ENCODE measurements at regions not wholly inside any gene's neighbourhood (a gene's known extent, or its start where the extent isn't known, plus 50 kb on each side); places are given as distances from the start of the nearest gene placed in this dataset.

- no peaks in the 10 kb centered on the region for H3K36me3 ChIP-seq (ENCODE audit: control insufficient read depth in 3 of 3, insufficient read depth in 2 of 3, low read depth in 1 of 3, low read length in 3 of 3)
- 87 to 97% (median 93%) methylated on average over 4 of the region's 4 CpGs for WGBS, 3 donors
- H3K4me1 ChIP-seq (ENCODE audit: control insufficient read depth in 3 of 3, insufficient read depth in 2 of 3, low read depth in 1 of 3, low read length in 2 of 3) = no peaks in the 10 kb centered on the region
- H3K9me3 ChIP-seq (ENCODE audit: control insufficient read depth in 2 of 2, insufficient read depth in 1 of 2, low read depth in 1 of 2, low read length in 1 of 2) = no peaks in the 10 kb centered on the region
- no peak overlapping the region for H3K27ac ChIP-seq (ENCODE audit: low read depth in 1 of 3, low read length in 2 of 3)
- DNase-seq (no peak), FAIRE-seq (no peak)
- H3K4me3 ChIP-seq (ENCODE audit: low read depth in 1 of 3, low read length in 3 of 3) = no peak overlapping the region
- no peaks in the 10 kb centered on the region for H3K27me3 ChIP-seq (ENCODE audit: control insufficient read depth in 3 of 3, insufficient read depth in 3 of 3, low read length in 3 of 3)
These were observed 487.2 kb upstream of the RASGRP1 start for GRCh38 chr15:39051626-39052322.

GRCh38 chr15:39052323-39052705, 487.7 kb upstream of the RASGRP1 start:
- Histone ChIP-seq H3K9me3 (ENCODE audit: control insufficient read depth in 2 of 2, insufficient read depth in 1 of 2, low read depth in 1 of 2, low read length in 1 of 2) (no peaks in the 10 kb centered on the region), H3K36me3 (ENCODE audit: control insufficient read depth in 3 of 3, insufficient read depth in 2 of 3, low read depth in 1 of 3, low read length in 3 of 3) (no peaks in the 10 kb centered on the region), H3K4me3 (ENCODE audit: low read depth in 1 of 3, low read length in 3 of 3) (no peak overlapping the region), H3K27me3 (ENCODE audit: control insufficient read depth in 3 of 3, insufficient read depth in 3 of 3, low read length in 3 of 3) (no peaks in the 10 kb centered on the region), H3K27ac (ENCODE audit: low read depth in 1 of 3, low read length in 2 of 3) (no peak overlapping the region), H3K4me1 (ENCODE audit: control insufficient read depth in 3 of 3, insufficient read depth in 2 of 3, low read depth in 1 of 3, low read length in 2 of 3) (no peaks in the 10 kb centered on the region)
- no peak for FAIRE-seq
- DNase-seq = no peak

GRCh38 chr15:39053480-39053879, 488.9 kb upstream of the RASGRP1 start:
- Histone ChIP-seq H3K27me3 (ENCODE audit: control insufficient read depth in 3 of 3, insufficient read depth in 3 of 3, low read length in 3 of 3) (no peaks in the 10 kb centered on the region), H3K27ac (ENCODE audit: low read depth in 1 of 3, low read length in 2 of 3) (no peak overlapping the region), H3K4me3 (ENCODE audit: low read depth in 1 of 3, low read length in 3 of 3) (no peak overlapping the region), H3K4me1 (ENCODE audit: control insufficient read depth in 3 of 3, insufficient read depth in 2 of 3, low read depth in 1 of 3, low read length in 2 of 3) (no peaks in the 10 kb centered on the region), H3K9me3 (ENCODE audit: control insufficient read depth in 2 of 2, insufficient read depth in 1 of 2, low read depth in 1 of 2, low read length in 1 of 2) (no peaks in the 10 kb centered on the region), H3K36me3 (ENCODE audit: control insufficient read depth in 3 of 3, insufficient read depth in 2 of 3, low read depth in 1 of 3, low read length in 3 of 3) (no peaks in the 10 kb centered on the region)
- DNase-seq = no peak
- FAIRE-seq = no peak

- Histone ChIP-seq H3K9me3 (ENCODE audit: control insufficient read depth in 2 of 2, insufficient read depth in 1 of 2, low read depth in 1 of 2, low read length in 1 of 2) (no peaks in the 10 kb centered on the region), H3K4me1 (ENCODE audit: control insufficient read depth in 3 of 3, insufficient read depth in 2 of 3, low read depth in 1 of 3, low read length in 2 of 3) (no peaks in the 10 kb centered on the region), H3K36me3 (ENCODE audit: control insufficient read depth in 3 of 3, insufficient read depth in 2 of 3, low read depth in 1 of 3, low read length in 3 of 3) (no peaks in the 10 kb centered on the region), H3K27me3 (ENCODE audit: control insufficient read depth in 3 of 3, insufficient read depth in 3 of 3, low read length in 3 of 3) (no peaks in the 10 kb centered on the region), H3K4me3 (ENCODE audit: low read depth in 1 of 3, low read length in 3 of 3) (no peak overlapping the region), H3K27ac (ENCODE audit: low read depth in 1 of 3, low read length in 2 of 3) (no peak overlapping the region)
- whole genome bisulfite sequencing, 3 donors = 71 to 74% (median 72%) methylated on average over 5 of the region's 5 CpGs
- no peak for DNase-seq
- FAIRE-seq = no peak
These were observed 489.6 kb upstream of the RASGRP1 start for GRCh38 chr15:39054128-39054732.

- DNase-seq (no peak), FAIRE-seq (no peak)
- Histone ChIP-seq H3K36me3 (ENCODE audit: control insufficient read depth in 3 of 3, insufficient read depth in 2 of 3, low read depth in 1 of 3, low read length in 3 of 3) (no peaks in the 10 kb centered on the region), H3K4me1 (ENCODE audit: control insufficient read depth in 3 of 3, insufficient read depth in 2 of 3, low read depth in 1 of 3, low read length in 2 of 3) (no peaks in the 10 kb centered on the region), H3K27ac (ENCODE audit: low read depth in 1 of 3, low read length in 2 of 3) (no peak overlapping the region), H3K4me3 (ENCODE audit: low read depth in 1 of 3, low read length in 3 of 3) (no peak overlapping the region), H3K9me3 (ENCODE audit: control insufficient read depth in 2 of 2, insufficient read depth in 1 of 2, low read depth in 1 of 2, low read length in 1 of 2) (no peaks in the 10 kb centered on the region), H3K27me3 (ENCODE audit: control insufficient read depth in 3 of 3, insufficient read depth in 3 of 3, low read length in 3 of 3) (no peaks in the 10 kb centered on the region)
- WGBS, 3 donors = 83 to 100% (median 93%) methylated on average over 1 of the region's 1 CpG
These were observed 491.7 kb upstream of the RASGRP1 start for GRCh38 chr15:39056357-39056756.

- Histone ChIP-seq H3K27me3 (ENCODE audit: control insufficient read depth in 3 of 3, insufficient read depth in 3 of 3, low read length in 3 of 3) (no peaks in the 10 kb centered on the region), H3K9me3 (ENCODE audit: control insufficient read depth in 2 of 2, insufficient read depth in 1 of 2, low read depth in 1 of 2, low read length in 1 of 2) (no peaks in the 10 kb centered on the region), H3K36me3 (ENCODE audit: control insufficient read depth in 3 of 3, insufficient read depth in 2 of 3, low read depth in 1 of 3, low read length in 3 of 3) (no peaks in the 10 kb centered on the region), H3K27ac (ENCODE audit: low read depth in 1 of 3, low read length in 2 of 3) (no peak overlapping the region), H3K4me3 (ENCODE audit: low read depth in 1 of 3, low read length in 3 of 3) (no peak overlapping the region), H3K4me1 (ENCODE audit: control insufficient read depth in 3 of 3, insufficient read depth in 2 of 3, low read depth in 1 of 3, low read length in 2 of 3) (no peaks in the 10 kb centered on the region)
- DNase-seq (no peak), FAIRE-seq (no peak)
- 82 to 87% (median 87%) methylated on average over 6 of the region's 6 CpGs for WGBS, 3 donors
These were observed 493.9 kb upstream of the RASGRP1 start for GRCh38 chr15:39058351-39059131.

- no peak overlapping the region for H3K4me3 ChIP-seq (ENCODE audit: low read depth in 1 of 3, low read length in 3 of 3)
- DNase-seq = no peak
- H3K9me3 ChIP-seq (ENCODE audit: control insufficient read depth in 2 of 2, insufficient read depth in 1 of 2, low read depth in 1 of 2, low read length in 1 of 2) = no peaks in the 10 kb centered on the region
- WGBS, 3 donors = 84 to 94% (median 87%) methylated on average over 4 of the region's 4 CpGs
- H3K36me3 ChIP-seq (ENCODE audit: control insufficient read depth in 3 of 3, insufficient read depth in 2 of 3, low read depth in 1 of 3, low read length in 3 of 3) = no peaks in the 10 kb centered on the region
- no peaks in the 10 kb centered on the region for H3K27me3 ChIP-seq (ENCODE audit: control insufficient read depth in 3 of 3, insufficient read depth in 3 of 3, low read length in 3 of 3)
- H3K4me1 ChIP-seq (ENCODE audit: control insufficient read depth in 3 of 3, insufficient read depth in 2 of 3, low read depth in 1 of 3, low read length in 2 of 3) = no peaks in the 10 kb centered on the region
- no peak overlapping the region for H3K27ac ChIP-seq (ENCODE audit: low read depth in 1 of 3, low read length in 2 of 3)
- FAIRE-seq = no peak
These were observed 495.3 kb upstream of the RASGRP1 start for GRCh38 chr15:39059917-39060316.

- H3K27me3 ChIP-seq (ENCODE audit: control insufficient read depth in 3 of 3, insufficient read depth in 3 of 3, low read length in 3 of 3) = no peaks in the 10 kb centered on the region
- WGBS, 3 donors = 38 to 66% (median 47%) methylated on average over 6 of the region's 6 CpGs
- H3K4me1 ChIP-seq (ENCODE audit: control insufficient read depth in 3 of 3, insufficient read depth in 2 of 3, low read depth in 1 of 3, low read length in 2 of 3) = no peaks in the 10 kb centered on the region
- no peak overlapping the region for H3K4me3 ChIP-seq (ENCODE audit: low read depth in 1 of 3, low read length in 3 of 3)
- no peak for DNase-seq
- no peak overlapping the region for H3K27ac ChIP-seq (ENCODE audit: low read depth in 1 of 3, low read length in 2 of 3)
- no peak for FAIRE-seq
- no peaks in the 10 kb centered on the region for H3K9me3 ChIP-seq (ENCODE audit: control insufficient read depth in 2 of 2, insufficient read depth in 1 of 2, low read depth in 1 of 2, low read length in 1 of 2)
- no peaks in the 10 kb centered on the region for H3K36me3 ChIP-seq (ENCODE audit: control insufficient read depth in 3 of 3, insufficient read depth in 2 of 3, low read depth in 1 of 3, low read length in 3 of 3)
These were observed 497.4 kb upstream of the RASGRP1 start for GRCh38 chr15:39061952-39062464.

Data from small intestine (tissue), 7 donors.